GM21619 (cell line): ENCODE measurements at regions not wholly inside any gene's neighbourhood (a gene's known extent, or its start where the extent isn't known, plus 50 kb on each side); places are given as distances from the start of the nearest gene placed in this dataset.

Source experiments
- ATAC-seq: cut with Tn5 transposase; IDR thresholded peaks from one replicate; pipeline ENCODE4 v1.9.1; 2021; ENCODE audit not compliant: unreplicated experiment

DNA sequence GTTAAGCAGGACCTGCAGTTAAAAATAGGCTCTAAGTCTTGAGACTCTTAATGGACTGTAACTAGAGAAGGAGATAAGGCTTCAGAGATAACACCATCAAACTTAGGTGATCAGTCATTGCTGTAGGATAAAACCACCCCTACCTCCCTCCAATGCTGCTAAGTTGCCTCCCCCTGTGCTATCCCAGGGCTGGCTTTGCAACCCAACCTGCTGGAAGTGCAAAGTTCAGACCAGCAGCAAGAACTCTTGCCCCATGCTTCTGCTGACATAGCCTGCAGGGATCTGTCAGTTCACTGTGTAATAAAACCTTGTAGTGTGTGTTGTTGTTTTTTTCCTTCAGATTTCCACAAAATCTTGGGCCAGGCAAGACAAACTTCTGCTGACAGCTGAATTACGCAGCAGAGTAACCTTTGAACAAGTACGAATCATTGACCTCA, 57.4 kb upstream of the EPB41L3 start:
- ATAC-seq: no peak

DNA sequence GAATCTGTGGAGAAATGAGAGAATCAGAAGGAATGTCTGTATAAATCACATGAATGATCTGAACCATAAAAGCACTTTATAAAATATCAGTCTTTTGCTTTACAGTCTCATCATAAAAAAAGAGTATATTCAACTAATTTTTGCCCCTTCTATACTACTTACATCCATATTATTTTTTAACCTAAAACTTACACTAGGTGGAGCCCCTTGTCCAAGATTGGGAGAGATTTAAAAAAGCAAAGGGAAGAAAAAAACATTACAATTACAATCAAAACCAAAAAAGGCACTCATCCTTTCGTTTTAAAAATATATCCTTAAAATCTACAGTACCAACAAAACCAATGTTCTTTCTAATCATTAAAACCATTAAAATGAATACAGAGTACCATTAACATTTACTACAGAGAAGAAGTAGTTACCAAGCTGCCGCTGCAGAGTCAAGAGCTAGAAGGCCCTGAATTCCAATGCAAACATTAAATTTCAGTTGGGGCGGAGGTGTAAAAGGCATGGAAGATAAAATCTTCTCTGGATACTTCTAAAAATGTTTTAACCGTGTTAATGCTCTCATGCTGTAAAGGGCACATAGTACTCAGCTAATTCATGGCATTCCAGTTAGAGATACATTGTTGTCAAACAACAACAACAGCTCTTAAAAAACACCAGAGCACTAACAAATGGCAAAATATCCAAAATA, 56.7 kb upstream of the EPB41L3 start:
- ATAC-seq: no peak

DNA sequence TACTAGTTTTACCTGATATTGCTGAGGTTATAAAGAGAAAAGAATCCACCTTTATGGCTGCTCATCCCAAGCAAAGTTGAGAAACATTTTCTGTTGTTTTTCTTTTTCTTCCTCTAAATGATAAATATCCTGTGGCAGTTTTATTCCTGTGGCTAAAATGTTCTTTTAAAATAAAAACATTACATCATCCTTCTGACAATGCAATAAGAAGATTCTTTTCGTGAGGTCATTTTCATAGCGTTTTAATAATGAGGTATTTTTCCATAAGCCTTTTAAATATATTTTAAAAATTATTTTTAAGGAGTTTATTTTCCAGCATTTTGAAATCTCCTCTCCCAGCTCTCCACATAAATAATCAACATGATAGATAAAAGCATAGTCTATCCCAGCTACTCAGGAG, 52.8 kb upstream of the EPB41L3 start:
- no peak for ATAC-seq
